Activated T-helper 17 cell treated with anti-CD3 and anti-CD28 coated beads, Interleukin-2, amount 50 U/mL, for 72 hours (primary cell): ENCODE measurements at regions not wholly inside any gene's neighbourhood (a gene's known extent, or its start where the extent isn't known, plus 50 kb on each side); places are given as distances from the start of the nearest gene placed in this dataset.
"Not testable (repeated sequence)": the region's sequence is repeated elsewhere in the genome, so short reads cannot be mapped to it uniquely, and the experiment has no call there.

Experiments
- ATAC-seq: fragments of 150-1000 bp; cut with Tn5 transposase; replicated peaks from 2 replicates; pipeline ENCODE4 v1.10.0; 2021; ENCODE audit warnings: mild to moderate bottlenecking, moderate library complexity
- H3K27ac Mint-ChIP-seq: one replicate; pipeline ENCODE4 v1.8.0; 2022; ENCODE audit warnings: mixed read lengths
- H3K27me3 Mint-ChIP-seq: one replicate; pipeline ENCODE4 v1.8.0; 2022; ENCODE audit warnings: mixed read lengths
- H3K36me3 Mint-ChIP-seq: one replicate; pipeline ENCODE4 v1.8.0; 2022; ENCODE audit warnings: low read depth, mild to moderate bottlenecking, mixed read lengths
- H3K4me1 Mint-ChIP-seq: one replicate; pipeline ENCODE4 v1.8.0; 2022; ENCODE audit warnings: mixed read lengths
- H3K4me3 Mint-ChIP-seq: one replicate; pipeline ENCODE4 v1.8.0; 2022; ENCODE audit warnings: mild to moderate bottlenecking, mixed read lengths
- H3K9me3 Mint-ChIP-seq: one replicate; pipeline ENCODE4 v1.8.0; 2022; ENCODE audit warnings: mixed read lengths

- H3K36me3 Mint-ChIP-seq = no peaks in the 10 kb centered on the region
- H3K4me3 Mint-ChIP-seq = no peak overlapping the region
- H3K27me3 Mint-ChIP-seq = peaks cover 15% of the 10 kb centered on the region
- H3K27ac Mint-ChIP-seq = no peak overlapping the region
- peaks cover 6% of the 10 kb centered on the region for H3K4me1 Mint-ChIP-seq
- ATAC-seq = no peak
- H3K9me3 Mint-ChIP-seq = no peaks in the 10 kb centered on the region
Observed at GRCh38 chr20:25992146-25992545, 295.5 kb upstream of the ZNF337 start.

GRCh38 chr20:25991756-25992130 lies 295.1 kb upstream of the ZNF337 start:
- no peak overlapping the region for H3K27ac Mint-ChIP-seq
- no peaks in the 10 kb centered on the region for H3K9me3 Mint-ChIP-seq
- H3K4me1 Mint-ChIP-seq = peaks cover 6% of the 10 kb centered on the region
- ATAC-seq = no peak
- H3K27me3 Mint-ChIP-seq = peaks cover 15% of the 10 kb centered on the region
- H3K4me3 Mint-ChIP-seq = no peak overlapping the region
- no peaks in the 10 kb centered on the region for H3K36me3 Mint-ChIP-seq

- H3K9me3 Mint-ChIP-seq = no peaks in the 10 kb centered on the region
- no peaks in the 10 kb centered on the region for H3K36me3 Mint-ChIP-seq
- no peak for ATAC-seq
- H3K27me3 Mint-ChIP-seq = peaks cover 15% of the 10 kb centered on the region
- H3K4me3 Mint-ChIP-seq = no peak overlapping the region
- H3K4me1 Mint-ChIP-seq = peaks cover 6% of the 10 kb centered on the region
- H3K27ac Mint-ChIP-seq = no peak overlapping the region
Observed at GRCh38 chr20:25991051-25991755, 294.6 kb upstream of the ZNF337 start.

- H3K27me3 Mint-ChIP-seq = peaks cover 15% of the 10 kb centered on the region
- H3K4me3 Mint-ChIP-seq, H3K9me3 Mint-ChIP-seq, H3K36me3 Mint-ChIP-seq, ATAC-seq, H3K4me1 Mint-ChIP-seq, H3K27ac Mint-ChIP-seq: not testable (repeated sequence)
Observed at GRCh38 chr20:25989686-25990085, 293.0 kb upstream of the ZNF337 start.

- H3K4me1 Mint-ChIP-seq = peaks cover 6% of the 10 kb centered on the region
- no peak overlapping the region for H3K4me3 Mint-ChIP-seq
- H3K36me3 Mint-ChIP-seq = no peaks in the 10 kb centered on the region
- H3K9me3 Mint-ChIP-seq = no peaks in the 10 kb centered on the region
- ATAC-seq = no peak
- peaks cover 15% of the 10 kb centered on the region for H3K27me3 Mint-ChIP-seq
- no peak overlapping the region for H3K27ac Mint-ChIP-seq
Observed at GRCh38 chr20:25989196-25989595, 292.5 kb upstream of the ZNF337 start.

- Mint-ChIP-seq H3K27ac (peak overlapping the region; percentile 63), H3K4me3 (peak overlapping the region; percentile 58), H3K27me3 (peaks cover 15% of the 10 kb centered on the region)
- H3K9me3 Mint-ChIP-seq, ATAC-seq, H3K4me1 Mint-ChIP-seq, H3K36me3 Mint-ChIP-seq: not testable (repeated sequence)
Observed at GRCh38 chr20:25987928-25988560, 291.4 kb upstream of the ZNF337 start.

- peak overlapping the region; percentile 58 for H3K4me3 Mint-ChIP-seq
- H3K36me3 Mint-ChIP-seq = no peaks in the 10 kb centered on the region
- peaks cover 15% of the 10 kb centered on the region for H3K27me3 Mint-ChIP-seq
- peaks cover 6% of the 10 kb centered on the region for H3K4me1 Mint-ChIP-seq
- H3K9me3 Mint-ChIP-seq = no peaks in the 10 kb centered on the region
- peak; percentile 73 for ATAC-seq
- H3K27ac Mint-ChIP-seq = peak overlapping the region; percentile 63
Observed at GRCh38 chr20:25987073-25987927, 290.6 kb upstream of the ZNF337 start.

GRCh38 chr20:25985597-25985996 lies 288.9 kb upstream of the ZNF337 start:
- Mint-ChIP-seq H3K9me3 (no peaks in the 10 kb centered on the region), H3K4me1 (peaks cover 6% of the 10 kb centered on the region)
- no peak for ATAC-seq

GRCh38 chr20:25984933-25985332 lies 288.3 kb upstream of the ZNF337 start:
- Mint-ChIP-seq H3K36me3 (no peaks in the 10 kb centered on the region), H3K27me3 (peaks cover 10% of the 10 kb centered on the region), H3K4me3 (no peak overlapping the region), H3K9me3 (no peaks in the 10 kb centered on the region), H3K27ac (no peak overlapping the region), H3K4me1 (peaks cover 6% of the 10 kb centered on the region)
- no peak for ATAC-seq

More at GRCh38 chr20:25985597-25985996, 288.9 kb upstream of the ZNF337 start:
- H3K4me3 Mint-ChIP-seq = peak overlapping the region; percentile 2
- no peaks in the 10 kb centered on the region for H3K36me3 Mint-ChIP-seq
- peaks cover 10% of the 10 kb centered on the region for H3K27me3 Mint-ChIP-seq
- no peak overlapping the region for H3K27ac Mint-ChIP-seq

GRCh38 chr20:25982701-25983100 lies 286.0 kb upstream of the ZNF337 start:
- H3K4me3 Mint-ChIP-seq, H3K4me1 Mint-ChIP-seq, H3K27me3 Mint-ChIP-seq, H3K36me3 Mint-ChIP-seq, H3K27ac Mint-ChIP-seq, H3K9me3 Mint-ChIP-seq, ATAC-seq: not testable (repeated sequence)

GRCh38 chr20:25978450-25979190 lies 282.0 kb upstream of the ZNF337 start:
- not testable (repeated sequence) for H3K27ac Mint-ChIP-seq, H3K27me3 Mint-ChIP-seq

GRCh38 chr20:25975816-25976215 lies 279.2 kb upstream of the ZNF337 start:
- H3K27me3 Mint-ChIP-seq, H3K4me3 Mint-ChIP-seq, ATAC-seq, H3K9me3 Mint-ChIP-seq, H3K27ac Mint-ChIP-seq, H3K4me1 Mint-ChIP-seq, H3K36me3 Mint-ChIP-seq: not testable (repeated sequence)

More at GRCh38 chr20:25978450-25979190, 282.0 kb upstream of the ZNF337 start:
- not testable (repeated sequence) for H3K4me1 Mint-ChIP-seq, H3K4me3 Mint-ChIP-seq, H3K9me3 Mint-ChIP-seq, H3K36me3 Mint-ChIP-seq, ATAC-seq

GRCh38 chr20:25965203-25965602 lies 268.6 kb upstream of the ZNF337 start:
- not testable (repeated sequence) for H3K4me1 Mint-ChIP-seq, ATAC-seq, H3K4me3 Mint-ChIP-seq, H3K27ac Mint-ChIP-seq, H3K36me3 Mint-ChIP-seq, H3K9me3 Mint-ChIP-seq, H3K27me3 Mint-ChIP-seq

- not testable (repeated sequence) for H3K27ac Mint-ChIP-seq, H3K36me3 Mint-ChIP-seq, H3K4me3 Mint-ChIP-seq, H3K4me1 Mint-ChIP-seq, ATAC-seq, H3K9me3 Mint-ChIP-seq
- peaks cover 10% of the 10 kb centered on the region for H3K27me3 Mint-ChIP-seq
Observed at GRCh38 chr20:25953876-25954275, 257.2 kb upstream of the ZNF337 start.
